Transverse colon (tissue), 4 donors: ENCODE measurements at regions not wholly inside any gene's neighbourhood (a gene's known extent, or its start where the extent isn't known, plus 50 kb on each side); places are given as distances from the start of the nearest gene placed in this dataset.

Experiments used
- DNase-seq: peaks from one replicate; pipeline ENCODE4 v3.0.0-alpha.2; 2019
- H3K27ac ChIP-seq, 4 donors: fragments of 200-600 bp; sonication (generic); 2 replicates each; pipeline ENCODE4 v1.5.1; 2016 to 2018; ENCODE audit warnings: inconsistent platforms in 4 of 4
- H3K27me3 ChIP-seq: fragments of 200-600 bp; sonication (generic); 2 replicates; pipeline ENCODE4 v1.5.1; 2017; ENCODE audit warnings: inconsistent platforms
- H3K36me3 ChIP-seq, 4 donors: fragments of 200-600 bp; sonication (generic); 2 replicates each; pipeline ENCODE4 v1.5.1; 2017 to 2019; ENCODE audit warnings: inconsistent platforms in 4 of 4
- H3K4me1 ChIP-seq, 4 donors: fragments of 200-600 bp; sonication (generic); 2 replicates each; pipeline ENCODE4 v1.5.1; 2017 to 2020; ENCODE audit warnings: inconsistent platforms in 4 of 4
- H3K4me3 ChIP-seq, 4 donors: fragments of 200-600 bp; sonication (generic); 1 replicate in 1 of 4; 2 replicates in 3 of 4; pipeline versions ENCODE4 v1.5.1 to v1.6.1; 2017 to 2019; ENCODE audit warnings: inconsistent platforms in 4 of 4
- H3K9me3 ChIP-seq, 2 donors: fragments of 200-600 bp; sonication (generic); 2 replicates each; pipeline ENCODE4 v1.5.1; 2017 to 2019; ENCODE audit warnings: inconsistent platforms in 2 of 2
- CTCF ChIP-seq, 5 experiments: fragments of 200-600 bp in 3 of 5; fragments of 450-650 bp in 2 of 5; sonication (generic) in 3 of 5; IDR thresholded peaks; 1 replicate in 2 of 5; 2 replicates in 3 of 5; pipeline ENCODE4 v1.5.1; 2016 to 2017; ENCODE audit warnings: antibody characterized with exemption in 5 of 5, inconsistent platforms in 3 of 5, mild to moderate bottlenecking in 2 of 5, moderate library complexity in 1 of 5
- EP300 ChIP-seq: sonication (generic); formaldehyde crosslinking; IDR thresholded peaks from one replicate; pipeline ENCODE4 v1.6.1; 2017; ENCODE audit warnings: antibody characterized with exemption, low read depth
- POLR2A ChIP-seq: fragments of 450-650 bp; IDR thresholded peaks from one replicate; pipeline ENCODE4 v1.6.1; 2016; ENCODE audit warnings: antibody characterized with exemption, mild to moderate bottlenecking, moderate library complexity
- POLR2AphosphoS5 ChIP-seq, 3 donors: sonication (generic); formaldehyde crosslinking; IDR thresholded peaks; one replicate each; pipeline ENCODE4 v1.6.1; 2016; ENCODE audit warnings: antibody characterized with exemption in 3 of 3
- WGBS, 2 donors: methylation state at CpG; one replicate each; pipeline ENCODE4 v1.1.5; 2018; ENCODE audit warnings: low coverage in 1 of 2; 5-methylcytosine and 5-hydroxymethylcytosine counted together
- in situ Hi-C, 4 donors: fragments of 200-750 bp; cut with MboI; loops; one replicate each; pipeline versions ENCODE4 v1.15.0 to v1.15.1; 2017; ENCODE audit warnings: low sequenced_read_pairs in 3 of 4, low pct_ligation_motif_present in 1 of 4, low pct_unique_long_range_greater_than_20kb in 1 of 4
- intact Hi-C: fragments of 100-400 bp; cut with DNase I; formaldehyde crosslinking; loops from one replicate; pipeline ENCODE4 v1.15.1; 2023; ENCODE audit warnings: low total_unique reads

- intact Hi-C loops, result loop anchor here (10.0 kb wide), 1 partner anchor 61 kb away; no protein-coding TSS in a partner anchor
- Histone ChIP-seq H3K27me3 (no peaks in the 10 kb centered on the region), H3K4me3 (no peak overlapping the region), H3K36me3 (no peaks in the 10 kb centered on the region), H3K27ac (no peak overlapping the region), H3K9me3 (no peaks in the 10 kb centered on the region), H3K4me1 (no peaks in the 10 kb centered on the region)
- TF ChIP-seq POLR2AphosphoS5 (IDR thresholded peaks at IDR 0.05) (no peak), POLR2A (no peak), EP300 (no peak), CTCF (IDR thresholded peaks at IDR 0.05) (no peak)
- in situ Hi-C loops, result no loop called here
- no peak for DNase-seq
- 94 to 95% methylated on average over 6 of the region's 6 CpGs for WGBS, 2 donors
These were observed 174.1 kb upstream of the CCDC68 start for GRCh38 chr18:55133378-55133777.

- intact Hi-C loops, result no loop called here
- Histone ChIP-seq H3K4me3 (no peak overlapping the region), H3K36me3 (no peaks in the 10 kb centered on the region), H3K9me3 (no peaks in the 10 kb centered on the region), H3K27me3 (no peaks in the 10 kb centered on the region), H3K27ac (no peak overlapping the region), H3K4me1 (no peaks in the 10 kb centered on the region)
- TF ChIP-seq POLR2AphosphoS5 (IDR thresholded peaks at IDR 0.05) (no peak), POLR2A (no peak), EP300 (no peak), CTCF (IDR thresholded peaks at IDR 0.05) (no peak)
- in situ Hi-C loops, result no loop called here
- 79 to 86% methylated on average over 2 to 3 of the region's 3 CpGs for WGBS, 2 donors
- DNase-seq, result no peak
These were observed 169.2 kb upstream of the CCDC68 start for GRCh38 chr18:55128437-55128836.

- DNase-seq, result no peak
- intact Hi-C loops (no loop called here), in situ Hi-C loops (loop anchor here in 1 of 4 donors (25.0 kb wide), 1 partner anchor 112 kb away; no protein-coding TSS in a partner anchor)
- TF ChIP-seq EP300 (no peak), POLR2AphosphoS5 (IDR thresholded peaks at IDR 0.05) (no peak), CTCF (IDR thresholded peaks at IDR 0.05) (no peak), POLR2A (no peak)
- no peaks in the 10 kb centered on the region for H3K4me1 ChIP-seq
- no peak overlapping the region for H3K4me3 ChIP-seq
- H3K36me3 ChIP-seq, result no peaks in the 10 kb centered on the region
- H3K27me3 ChIP-seq, result no peaks in the 10 kb centered on the region
- H3K27ac ChIP-seq, result no peak overlapping the region
- 70 to 74% methylated on average over 4 of the region's 4 CpGs for WGBS, 2 donors
- no peaks in the 10 kb centered on the region for H3K9me3 ChIP-seq
These were observed 165.0 kb upstream of the CCDC68 start for GRCh38 chr18:55124078-55124763.

- TF ChIP-seq POLR2AphosphoS5 (IDR thresholded peaks at IDR 0.05), result no peak
- no peak for TF ChIP-seq EP300
- TF ChIP-seq POLR2A, result no peak
- no peak for TF ChIP-seq CTCF (IDR thresholded peaks at IDR 0.05)
- Histone ChIP-seq H3K36me3 (no peaks in the 10 kb centered on the region), H3K9me3 (no peaks in the 10 kb centered on the region), H3K27me3 (no peaks in the 10 kb centered on the region), H3K27ac (no peak overlapping the region), H3K4me1 (no peaks in the 10 kb centered on the region), H3K4me3 (no peak overlapping the region)
- in situ Hi-C loops (loop anchor here in 1 of 4 donors (25.0 kb wide), 1 partner anchor 111 kb away; no protein-coding TSS in a partner anchor), intact Hi-C loops (no loop called here)
- DNase-seq, result no peak
These were observed 164.1 kb upstream of the CCDC68 start for GRCh38 chr18:55123361-55123760.
